ENCODE measurements at regions not wholly inside any gene's neighbourhood (a gene's known extent, or its start where the extent isn't known, plus 50 kb on each side); places are given as distances from the start of the nearest gene placed in this dataset.

DNA sequence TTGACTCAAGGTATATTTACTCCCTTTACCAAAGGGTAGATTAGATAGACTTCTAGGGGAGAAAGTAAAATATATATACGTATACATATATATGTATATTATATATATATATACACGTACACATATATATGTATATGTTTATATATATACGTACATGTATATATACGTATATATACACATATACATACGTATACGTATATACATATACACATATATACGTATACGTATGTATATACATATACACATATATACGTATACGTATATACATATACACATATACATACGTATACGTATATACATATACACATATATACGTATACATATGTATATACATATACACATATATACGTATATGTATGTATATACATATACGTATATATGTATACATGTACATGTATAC, 430.5 kb upstream of the ANO3 start:
- TF ChIP-seq CTCF (IDR thresholded peaks at IDR 0.05) (no peak), POLR2A (IDR thresholded peaks at IDR 0.05) (no peak)
